HG02884 (cell line): ENCODE measurements at regions not wholly inside any gene's neighbourhood (a gene's known extent, or its start where the extent isn't known, plus 50 kb on each side); places are given as distances from the start of the nearest gene placed in this dataset.
A peak's percentile ranks its signal among the peaks of the same experiment; 100 is the strongest.

Experiments used
- ATAC-seq: cut with Tn5 transposase; IDR thresholded peaks from one replicate; pipeline ENCODE4 v1.9.1; 2021; ENCODE audit warnings: mild to moderate bottlenecking, moderate library complexity; ENCODE audit not compliant: unreplicated experiment

DNA sequence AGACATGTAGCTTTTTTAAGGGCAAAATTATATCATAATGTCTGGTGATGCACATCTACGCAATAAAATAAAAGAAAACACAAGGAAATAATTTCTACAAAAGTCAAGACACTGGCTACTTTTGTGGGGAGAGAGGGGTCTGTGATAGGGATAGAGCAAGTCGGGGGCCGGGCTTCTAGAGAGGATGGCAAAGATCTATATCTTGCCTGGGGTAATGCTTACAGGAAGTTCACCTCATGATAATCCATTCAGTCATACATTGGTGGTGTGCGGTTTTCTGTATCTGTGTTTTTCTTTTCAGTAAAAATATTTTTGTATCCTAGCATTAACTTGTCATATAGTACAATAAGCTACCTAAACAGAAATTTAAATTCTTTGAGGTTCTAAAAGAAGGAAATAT is 178.8 kb downstream of the ARRDC4 start:
- no peak for ATAC-seq

DNA sequence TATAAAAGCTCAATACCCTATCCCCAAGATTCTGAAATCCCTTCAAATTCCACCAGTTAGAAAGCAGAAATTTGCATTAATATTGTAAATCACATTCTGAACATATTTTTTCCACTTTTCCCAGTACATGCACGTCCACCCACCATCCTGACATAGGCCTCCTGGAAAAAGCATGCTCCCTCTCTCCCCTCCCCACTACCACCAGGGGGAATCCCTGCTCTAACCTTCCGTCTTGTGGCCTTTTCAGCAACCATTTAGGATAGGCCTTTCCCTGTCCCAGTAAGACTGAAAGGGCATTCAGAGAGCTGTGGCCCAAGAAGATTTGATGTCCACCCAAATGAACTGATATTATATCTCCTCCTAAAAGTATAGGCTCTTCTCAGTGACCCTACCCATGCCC is 182.1 kb downstream of the ARRDC4 start:
- ATAC-seq: no peak

DNA sequence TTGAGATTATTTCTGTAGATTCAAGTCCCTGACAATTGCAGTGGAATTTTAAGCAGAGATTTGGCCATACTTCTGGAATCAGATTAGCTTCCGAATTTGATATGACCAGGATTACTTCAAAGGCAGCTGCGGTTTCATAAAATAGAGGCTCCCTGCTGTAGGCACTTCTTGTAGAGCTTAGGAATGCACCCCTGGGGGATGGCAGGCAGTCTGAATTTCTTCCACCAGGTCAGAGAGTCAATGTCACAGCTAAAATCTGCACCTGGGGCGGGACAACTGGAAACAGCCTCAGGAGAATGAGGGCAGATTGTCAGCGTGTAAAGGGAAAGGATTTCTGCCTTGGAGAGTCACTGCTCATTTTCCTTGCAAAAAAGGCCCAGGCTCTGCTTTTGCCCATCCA is 182.6 kb downstream of the ARRDC4 start:
- no peak for ATAC-seq

DNA sequence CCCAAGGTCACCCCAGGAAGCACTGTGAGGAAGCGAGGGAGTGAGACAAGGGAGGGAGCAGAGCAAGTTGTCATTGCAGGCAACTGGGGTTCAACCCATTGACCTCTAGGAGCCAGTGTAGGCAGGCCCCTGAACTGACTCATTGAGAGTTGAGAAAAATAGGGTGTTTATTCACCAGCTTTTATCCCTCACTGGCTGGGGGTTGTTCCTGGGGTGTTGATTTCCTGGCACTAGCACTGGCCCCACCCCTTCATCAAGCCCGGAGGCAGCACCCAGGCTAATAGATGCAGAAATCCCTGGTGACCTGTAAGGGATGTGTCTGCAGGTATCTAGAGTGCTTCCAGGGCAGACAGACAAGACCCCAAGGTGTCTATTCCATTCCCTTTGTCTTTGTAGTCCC is 183.9 kb downstream of the ARRDC4 start:
- ATAC-seq: no peak

DNA sequence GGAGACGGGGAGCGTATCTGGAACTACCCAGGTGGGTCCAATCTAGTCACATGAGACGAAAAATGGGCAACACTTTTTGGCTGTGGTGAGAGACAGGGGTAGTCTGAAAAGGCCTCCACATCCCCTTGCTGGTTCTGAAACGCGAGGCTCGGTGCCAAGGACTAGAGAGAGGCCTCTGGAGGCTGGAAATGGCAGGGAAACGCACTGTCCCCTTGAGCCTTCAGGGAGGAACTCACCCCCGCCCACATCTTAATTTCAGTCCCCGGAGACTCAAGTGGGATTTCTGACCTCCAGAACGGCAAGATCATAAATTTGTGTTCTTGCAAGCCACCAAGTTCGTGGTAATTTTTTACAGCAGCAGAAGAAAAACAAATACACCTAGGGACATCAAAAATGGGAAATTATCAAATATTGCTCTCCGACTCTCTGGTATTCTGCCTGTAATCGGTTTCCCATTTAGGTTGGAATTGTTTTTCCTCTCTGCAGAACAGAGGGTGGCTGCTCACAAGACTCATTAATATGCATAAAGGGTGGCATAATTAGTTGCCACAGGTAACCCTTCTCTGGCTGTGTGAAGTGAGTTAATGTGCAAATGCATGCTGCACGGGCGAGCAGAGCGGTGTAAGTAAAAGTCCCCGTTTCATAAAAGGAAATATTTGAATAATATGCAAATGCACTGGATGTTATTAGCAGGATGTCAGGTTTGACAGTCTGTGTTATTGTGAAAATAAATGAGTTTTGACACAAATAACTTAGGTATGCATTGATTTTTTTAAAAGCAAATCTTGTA is 185.7 kb downstream of the ARRDC4 start:
- ATAC-seq: no peak

DNA sequence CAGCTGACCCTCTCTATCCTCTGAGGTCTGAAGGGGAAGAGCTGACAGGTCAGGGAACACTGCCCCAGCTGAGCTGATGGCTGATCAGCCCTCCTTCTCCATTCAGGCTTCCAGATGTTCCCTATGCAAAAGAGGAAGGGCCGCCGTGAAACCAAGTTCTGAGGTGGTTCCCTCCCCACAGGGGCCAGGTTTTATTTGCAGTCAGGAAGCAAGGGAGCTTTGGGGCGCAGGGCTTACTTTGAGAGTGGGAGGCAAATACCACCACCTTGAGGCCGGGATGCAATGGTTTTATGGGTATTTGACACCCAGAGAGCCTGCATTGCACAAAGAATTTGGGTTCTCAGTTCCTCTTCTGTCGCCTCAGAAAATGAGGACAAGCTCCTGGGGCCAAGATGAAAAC is 186.9 kb downstream of the ARRDC4 start:
- ATAC-seq: no peak

DNA sequence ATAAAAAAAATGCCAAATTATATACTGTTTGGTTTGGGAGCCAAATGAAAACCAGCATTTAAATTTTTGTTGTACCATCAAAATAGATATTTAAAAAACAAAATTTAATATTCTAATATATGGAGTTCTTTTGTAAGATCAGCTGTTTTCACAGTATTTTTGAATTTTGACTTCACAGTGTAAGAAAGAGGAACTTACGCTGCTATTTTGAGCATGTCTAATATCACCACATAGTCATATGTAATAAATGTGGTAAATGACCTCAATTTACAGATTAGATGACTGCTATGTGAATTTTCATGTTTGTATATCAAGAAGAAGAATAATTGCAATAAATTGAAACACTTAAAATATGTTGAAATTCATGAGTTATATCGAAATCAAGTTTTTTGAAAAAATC is 189.6 kb downstream of the ARRDC4 start:
- ATAC-seq: no peak

DNA sequence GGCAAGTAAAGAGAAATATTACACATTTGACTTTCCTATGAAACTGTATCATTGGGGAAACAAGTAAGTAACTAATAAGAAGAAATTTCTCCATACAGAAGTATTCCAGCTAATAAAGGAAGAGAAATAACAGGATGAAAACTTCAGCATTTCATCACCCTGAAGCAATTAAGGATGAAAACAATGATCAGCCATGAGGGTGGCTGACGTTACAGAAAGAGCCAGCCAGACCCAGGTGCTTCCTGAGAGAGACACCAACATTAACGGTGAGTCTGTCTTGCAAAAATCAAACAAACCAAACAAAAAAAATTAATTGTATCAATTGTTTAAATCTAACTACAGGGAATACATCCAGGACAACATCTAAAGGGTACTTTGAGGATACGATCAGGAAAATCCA is 190.0 kb downstream of the ARRDC4 start:
- no peak for ATAC-seq

DNA sequence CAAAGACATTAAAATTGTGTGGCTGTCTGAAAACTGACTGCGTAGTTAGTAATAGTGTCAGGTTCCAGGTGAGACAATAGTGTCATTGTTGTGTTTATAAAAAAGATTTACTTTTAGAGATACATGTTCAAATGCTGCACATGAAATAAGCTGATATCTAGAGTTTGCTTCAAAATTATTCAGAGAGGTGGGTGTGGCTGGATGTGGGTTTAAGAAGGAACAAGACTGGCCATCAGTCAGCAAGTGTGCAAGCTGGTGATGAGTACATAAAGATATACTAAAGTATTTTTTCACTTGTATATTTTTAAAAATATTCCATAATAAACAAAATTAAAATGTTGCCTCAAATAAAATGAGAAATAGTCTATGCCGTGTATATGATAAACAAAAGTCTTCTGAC is 190.6 kb downstream of the ARRDC4 start:
- no peak for ATAC-seq

DNA sequence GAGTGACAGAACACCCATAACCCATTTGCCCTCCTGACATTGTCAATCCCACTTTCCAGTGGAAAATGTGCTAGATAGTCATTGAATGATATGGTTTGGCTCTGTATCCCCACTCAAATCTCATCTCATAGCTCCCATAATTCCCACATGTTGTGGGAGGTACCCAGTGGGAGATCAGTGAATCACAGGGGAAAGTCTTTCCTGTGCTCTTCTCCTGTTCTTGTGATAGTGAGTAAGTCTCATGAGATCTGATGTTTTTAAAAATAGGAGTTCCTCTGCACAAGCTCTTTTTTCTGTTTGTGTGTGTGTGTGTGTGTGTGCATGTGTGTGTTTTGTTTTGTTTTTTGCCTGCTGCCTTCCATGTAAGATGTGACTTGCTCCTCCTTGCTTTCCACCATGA is 191.7 kb downstream of the ARRDC4 start:
- no peak for ATAC-seq

DNA sequence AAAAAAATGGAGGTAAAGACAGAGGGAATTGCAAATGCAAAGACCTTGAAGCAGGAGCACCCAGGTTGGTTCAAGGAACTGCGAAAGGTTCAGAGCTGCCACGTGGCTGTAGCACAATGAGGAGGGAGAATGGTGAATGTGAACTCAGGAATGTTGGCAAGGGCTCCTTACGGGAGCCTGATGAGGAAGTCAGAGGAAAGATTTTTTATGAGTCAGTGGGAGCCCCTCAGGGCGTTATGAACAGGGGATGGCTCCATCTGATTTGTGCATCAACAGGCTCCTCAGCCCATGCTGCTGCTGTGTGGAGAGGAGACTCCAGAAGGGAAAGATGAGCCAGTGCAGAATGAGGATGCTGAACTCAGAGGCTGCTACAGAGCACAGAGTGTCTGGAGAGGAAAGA is 194.4 kb downstream of the ARRDC4 start:
- ATAC-seq: no peak

DNA sequence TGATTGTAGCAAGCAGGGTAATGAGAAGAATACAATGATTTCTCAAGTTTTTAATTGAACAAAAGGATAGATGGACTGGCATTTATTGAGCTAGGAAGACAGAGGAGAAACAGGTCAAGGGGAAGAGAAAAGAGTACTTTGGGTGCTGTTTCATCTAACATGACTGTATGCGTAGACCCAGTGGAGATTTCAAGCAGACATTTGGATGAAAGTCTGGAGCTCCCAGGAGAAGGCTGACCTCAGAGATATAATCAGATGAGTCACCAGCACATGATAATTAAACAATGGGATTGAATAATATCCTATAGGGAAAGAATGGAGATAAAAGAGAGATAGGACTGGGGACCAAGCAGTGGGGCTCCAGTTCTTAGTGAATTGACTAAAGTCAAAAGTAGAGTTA is 194.9 kb downstream of the ARRDC4 start:
- no peak for ATAC-seq

DNA sequence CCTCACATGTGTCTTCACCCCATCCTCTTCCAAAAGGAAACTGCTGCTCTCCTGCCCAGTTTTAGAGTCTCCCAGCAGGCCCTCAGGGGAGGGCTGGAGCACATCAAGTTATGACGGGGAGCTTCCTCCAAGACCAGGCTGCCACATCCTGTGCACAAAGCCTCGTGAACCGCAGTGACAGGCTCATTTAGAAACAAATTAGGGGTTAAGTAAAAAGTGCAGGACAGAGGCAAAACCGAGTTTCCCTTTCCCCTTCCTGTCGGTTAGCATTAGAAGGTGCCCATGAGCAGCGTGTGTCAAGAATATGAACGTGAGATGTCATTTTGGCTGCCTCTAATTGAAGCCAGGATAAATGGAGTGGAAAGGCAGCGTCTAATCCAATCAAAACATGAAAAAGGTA is 199.7 kb downstream of the ARRDC4 start:
- no peak for ATAC-seq

DNA sequence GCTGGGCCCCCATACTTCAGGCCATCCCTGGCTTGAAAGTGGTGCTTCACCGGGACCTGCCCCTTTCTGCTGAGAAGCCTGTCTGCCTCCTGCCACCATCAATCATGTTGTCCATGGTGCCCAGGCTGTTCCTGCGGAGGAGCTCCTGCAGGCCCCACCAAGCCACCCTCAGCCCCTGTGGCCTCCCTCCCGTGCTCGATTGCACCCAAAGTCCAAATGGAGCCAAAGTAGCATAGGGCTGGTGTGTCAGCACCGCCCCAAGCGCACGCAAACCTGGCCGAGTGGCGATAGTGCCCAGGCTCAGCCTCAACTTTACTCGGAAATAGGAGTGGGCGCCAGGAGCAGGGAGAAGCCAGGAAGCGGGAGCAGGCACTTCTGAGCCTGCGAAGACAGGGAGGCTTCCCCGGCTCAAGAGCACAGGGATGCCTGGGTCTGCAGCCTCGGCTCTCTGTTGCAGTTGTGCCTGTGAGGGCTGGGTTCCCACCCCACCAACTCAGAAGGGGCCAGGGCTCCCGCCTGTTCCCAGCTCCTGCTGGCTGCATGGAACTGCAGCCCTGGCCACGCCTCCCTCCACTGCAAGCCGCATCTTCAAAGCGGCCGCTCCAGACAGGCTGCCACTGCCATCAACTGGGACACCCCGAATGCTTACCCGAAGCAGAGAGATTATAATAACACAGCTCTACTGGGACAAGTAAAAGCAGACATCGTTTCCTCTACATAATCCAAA is 203.0 kb downstream of the ARRDC4 start:
- ATAC-seq: no peak

DNA sequence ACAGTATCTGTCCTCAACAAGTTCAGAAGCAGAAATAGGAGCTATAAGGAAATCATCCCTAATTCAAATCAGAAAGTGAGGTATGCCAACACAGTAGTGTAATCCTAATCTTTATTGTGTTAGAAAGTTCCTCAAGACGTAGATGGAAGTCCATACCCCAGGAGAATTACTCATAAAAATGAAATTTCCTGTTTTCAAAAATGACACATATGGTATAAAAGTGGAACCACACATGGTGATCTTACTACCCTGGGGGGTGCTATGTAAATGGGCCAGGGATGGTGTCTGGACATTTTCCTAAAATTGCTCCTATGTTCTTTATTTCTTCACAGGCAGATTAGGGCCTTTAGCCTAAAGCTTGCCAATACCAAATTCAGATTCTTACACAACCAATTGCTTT is 204.1 kb downstream of the ARRDC4 start:
- no peak for ATAC-seq

DNA sequence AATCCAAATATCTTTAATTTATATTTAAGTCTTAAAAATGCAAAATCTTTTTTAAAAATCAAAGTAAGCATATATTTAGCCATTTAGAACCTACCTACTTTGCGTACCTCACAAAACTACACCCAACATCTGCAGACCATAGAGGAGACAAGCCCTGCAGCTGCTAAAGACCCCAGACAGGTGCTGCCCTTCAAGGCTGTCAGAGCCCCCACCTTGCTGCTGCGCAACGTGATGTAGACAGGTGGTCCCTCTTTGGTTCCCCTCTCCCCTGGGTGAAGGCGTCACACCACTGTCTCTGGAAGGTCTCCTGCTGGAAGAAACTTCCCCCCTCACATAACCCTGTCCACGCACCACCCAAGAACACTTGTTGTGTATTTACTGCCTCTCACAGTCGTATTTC is 204.5 kb downstream of the ARRDC4 start:
- no peak for ATAC-seq

DNA sequence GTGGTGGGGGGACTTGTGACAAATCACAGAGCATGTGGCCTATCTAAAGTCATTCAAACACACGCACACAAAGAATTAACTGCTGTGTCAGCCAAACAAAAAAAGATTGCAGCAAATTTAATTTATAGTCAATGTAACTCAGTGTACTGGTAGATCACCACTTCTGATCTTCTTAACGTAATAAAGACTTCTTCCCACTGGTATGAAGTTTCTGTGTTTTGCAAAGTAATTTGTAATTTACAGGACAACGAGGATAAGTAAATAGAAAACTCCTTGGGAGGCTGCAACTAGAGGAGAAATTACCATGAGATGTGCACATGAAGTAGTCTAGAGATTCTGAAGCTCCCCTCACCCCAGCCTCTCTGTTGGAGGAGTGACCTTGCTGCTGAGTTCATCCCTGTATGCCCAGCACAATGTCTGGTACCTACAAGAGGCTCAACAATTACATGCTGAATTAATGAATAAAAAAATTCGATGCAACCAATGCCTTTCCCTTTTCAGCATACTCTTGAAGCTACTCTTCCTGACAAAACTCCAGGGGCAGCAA is 207.3 kb downstream of the ARRDC4 start:
- no peak for ATAC-seq

DNA sequence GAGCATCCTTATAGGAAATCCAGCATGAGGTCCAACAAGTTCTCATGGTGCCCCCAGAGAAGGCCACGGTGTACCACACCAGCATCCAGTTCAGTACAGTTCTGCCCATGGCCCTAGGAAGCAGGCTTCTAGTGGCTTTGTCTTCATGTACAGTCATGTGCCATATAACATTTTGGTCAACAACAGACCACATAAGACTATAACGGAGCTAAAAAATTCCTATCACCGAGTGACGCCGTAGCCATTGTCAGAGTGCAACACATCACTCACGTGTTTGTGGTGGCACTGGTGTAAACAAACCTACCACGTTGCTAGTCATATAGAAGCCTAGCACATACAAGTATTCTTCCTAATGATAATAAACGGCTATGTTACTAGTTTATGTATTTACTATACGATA is 209.0 kb downstream of the ARRDC4 start:
- ATAC-seq: no peak

DNA sequence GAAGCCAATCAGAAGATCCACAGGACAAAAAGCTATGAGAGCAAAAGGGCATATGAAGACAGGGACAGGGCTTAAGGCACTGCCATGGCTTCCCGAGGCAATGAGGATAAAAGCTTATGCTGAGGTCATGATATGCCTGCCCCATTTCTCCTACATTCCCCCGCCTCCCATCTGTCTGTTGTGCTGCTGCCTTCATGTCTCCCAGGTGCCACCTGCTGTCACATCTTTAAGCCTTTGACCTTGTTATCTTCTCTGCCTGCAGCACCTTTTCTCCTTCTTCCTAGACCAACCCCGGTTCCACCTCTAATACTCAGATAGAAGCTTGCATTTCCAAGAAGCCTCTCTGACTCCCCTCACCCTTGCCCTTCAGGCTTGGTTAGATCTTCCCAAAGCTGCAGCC is 213.8 kb downstream of the ARRDC4 start:
- ATAC-seq: no peak

DNA sequence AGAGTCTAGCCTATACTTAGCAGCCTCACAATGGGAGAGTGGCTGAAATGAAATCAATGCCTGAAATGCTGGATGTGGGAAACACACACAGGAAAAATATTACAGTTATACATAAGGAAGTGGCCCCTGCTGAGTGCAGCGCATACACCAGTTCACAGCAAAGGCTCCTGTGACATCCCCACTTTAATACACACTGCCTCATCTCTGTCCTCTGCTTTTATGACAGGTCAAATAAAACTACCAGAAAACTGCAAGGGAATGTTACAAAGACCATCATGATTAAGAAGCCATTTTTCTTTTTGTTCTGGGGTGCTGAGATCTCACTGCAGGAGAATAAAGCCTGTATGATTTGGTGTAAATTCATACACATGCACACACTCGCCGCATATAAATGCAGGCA is 214.3 kb downstream of the ARRDC4 start:
- ATAC-seq: no peak

DNA sequence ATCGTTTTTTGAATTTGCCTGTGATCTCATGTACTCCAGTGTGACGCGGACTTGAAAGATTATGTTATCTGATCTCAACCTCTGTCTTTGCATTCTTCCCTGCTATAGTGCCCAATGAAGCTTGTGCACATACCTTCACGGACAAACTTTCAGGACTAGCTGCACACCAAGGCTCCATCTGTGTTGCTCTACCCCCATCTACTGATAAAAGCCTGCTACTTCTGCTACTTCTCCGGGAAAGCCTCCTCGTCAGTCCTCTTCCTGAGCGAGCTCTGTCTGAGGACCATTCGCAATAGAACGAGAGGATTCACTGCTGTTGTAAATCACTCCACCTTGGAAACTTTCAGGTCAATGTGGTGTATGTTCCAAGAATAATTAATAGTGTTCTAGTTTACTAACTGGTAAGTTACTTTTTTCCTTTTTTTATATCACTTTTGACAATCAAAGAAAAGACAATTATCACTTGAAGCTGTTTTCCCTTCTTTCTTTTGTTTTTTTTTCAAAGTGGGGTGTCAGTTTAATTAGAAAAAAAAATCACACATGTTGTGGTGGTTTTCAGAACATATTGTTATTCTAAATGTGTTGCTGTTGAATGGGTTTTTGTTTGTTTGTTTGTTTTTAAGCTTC is 217.6 kb downstream of the ARRDC4 start:
- peak; percentile 59 for ATAC-seq

DNA sequence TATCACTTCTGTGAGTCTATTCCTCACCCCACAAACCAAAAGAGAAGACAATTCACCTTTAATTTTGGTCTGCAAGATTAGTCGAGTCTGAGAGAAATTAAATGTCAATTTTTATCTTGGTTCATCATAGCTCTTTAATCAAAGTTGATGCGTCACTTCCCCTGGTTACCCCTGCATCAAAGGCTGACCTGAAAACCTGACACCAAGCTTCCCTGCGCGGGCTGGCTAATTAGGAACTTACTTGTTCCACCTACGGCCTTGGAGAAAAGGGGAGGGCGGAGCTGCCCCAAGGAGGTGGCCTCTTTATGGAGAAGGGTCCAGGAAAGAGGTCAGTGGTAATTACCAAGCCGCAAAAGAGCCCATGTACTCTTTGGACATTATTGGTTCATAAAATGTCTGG is 218.4 kb downstream of the ARRDC4 start:
- no peak for ATAC-seq
